UCSD-AML1 (cell line): ENCODE measurements at regions not wholly inside any gene's neighbourhood (a gene's known extent, or its start where the extent isn't known, plus 50 kb on each side); places are given as distances from the start of the nearest gene placed in this dataset.

ENCODE experiments used
- DNase-seq: peaks from one replicate; lab custom pipeline; 2025; ENCODE audit not compliant: unreplicated experiment; lab: John Stamatoyannopoulos, UW

- DNase-seq: no peak
These were observed 146.9 kb downstream of the TFEC start for GRCh38 chr7:115883629-115884028.

- no peak for DNase-seq
These were observed 149.1 kb downstream of the TFEC start for GRCh38 chr7:115881476-115881875.

- no peak for DNase-seq
These were observed 151.4 kb downstream of the TFEC start for GRCh38 chr7:115879171-115879570.

GRCh38 chr7:115869801-115870200 lies 160.8 kb downstream of the TFEC start:
- DNase-seq: no peak

- no peak for DNase-seq
These were observed 161.4 kb downstream of the TFEC start for GRCh38 chr7:115869190-115869589.

GRCh38 chr7:115868369-115868768 lies 162.2 kb downstream of the TFEC start:
- no peak for DNase-seq

- no peak for DNase-seq
These were observed 166.5 kb downstream of the TFEC start for GRCh38 chr7:115864082-115864481.

GRCh38 chr7:115851291-115851690 lies 179.3 kb downstream of the TFEC start:
- no peak for DNase-seq

GRCh38 chr7:115850774-115851173 lies 179.8 kb downstream of the TFEC start:
- DNase-seq: no peak

- DNase-seq: no peak
These were observed 185.7 kb downstream of the TFEC start for GRCh38 chr7:115844857-115845256.

- no peak for DNase-seq
These were observed 189.9 kb downstream of the TFEC start for GRCh38 chr7:115840702-115841101.

GRCh38 chr7:115838829-115839228 lies 191.7 kb downstream of the TFEC start:
- DNase-seq: no peak

GRCh38 chr7:115831371-115831770 lies 199.2 kb downstream of the TFEC start:
- no peak for DNase-seq

- no peak for DNase-seq
These were observed 203.1 kb downstream of the TFEC start for GRCh38 chr7:115827305-115828045.

GRCh38 chr7:115825456-115826115 lies 205.0 kb downstream of the TFEC start:
- DNase-seq: no peak

- no peak for DNase-seq
These were observed 207.8 kb downstream of the TFEC start for GRCh38 chr7:115822801-115823200.

GRCh38 chr7:115822380-115822779 lies 208.2 kb downstream of the TFEC start:
- DNase-seq: no peak

- no peak for DNase-seq
These were observed 214.1 kb downstream of the TFEC start for GRCh38 chr7:115816318-115816974.

- no peak for DNase-seq
These were observed 217.8 kb downstream of the TFEC start for GRCh38 chr7:115812794-115813193.

GRCh38 chr7:115805458-115805857 lies 225.1 kb downstream of the TFEC start:
- no peak for DNase-seq

GRCh38 chr7:115802415-115802814 lies 228.1 kb downstream of the TFEC start:
- DNase-seq: no peak

- DNase-seq: no peak
These were observed 231.1 kb downstream of the TFEC start for GRCh38 chr7:115799430-115799829.
